ENCODE measurements at regions not wholly inside any gene's neighbourhood (a gene's known extent, or its start where the extent isn't known, plus 50 kb on each side); places are given as distances from the start of the nearest gene placed in this dataset.

DNA sequence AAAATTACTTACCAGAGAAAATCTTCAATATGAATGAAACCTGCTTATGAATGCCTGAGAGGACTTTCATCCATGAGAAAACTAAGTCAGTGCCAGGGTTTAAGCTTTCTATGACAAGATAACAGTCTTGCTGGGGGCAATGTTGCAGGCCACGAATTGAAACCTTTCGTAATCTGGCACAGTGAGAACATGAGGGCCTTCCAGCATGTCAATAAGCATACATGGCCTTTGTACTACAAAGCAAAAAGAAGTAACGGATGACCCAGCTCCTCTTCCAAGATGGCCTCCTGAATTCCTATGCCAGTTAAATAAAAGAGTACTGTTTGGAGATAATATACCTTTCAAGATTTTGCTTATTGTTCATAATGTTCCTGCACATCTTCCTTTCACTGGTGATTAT lies 270.6 kb upstream of the PHF14 start:
- DNase-seq, result no peak
- intact Hi-C loops (cut with DNase I), result no loop called here

DNA sequence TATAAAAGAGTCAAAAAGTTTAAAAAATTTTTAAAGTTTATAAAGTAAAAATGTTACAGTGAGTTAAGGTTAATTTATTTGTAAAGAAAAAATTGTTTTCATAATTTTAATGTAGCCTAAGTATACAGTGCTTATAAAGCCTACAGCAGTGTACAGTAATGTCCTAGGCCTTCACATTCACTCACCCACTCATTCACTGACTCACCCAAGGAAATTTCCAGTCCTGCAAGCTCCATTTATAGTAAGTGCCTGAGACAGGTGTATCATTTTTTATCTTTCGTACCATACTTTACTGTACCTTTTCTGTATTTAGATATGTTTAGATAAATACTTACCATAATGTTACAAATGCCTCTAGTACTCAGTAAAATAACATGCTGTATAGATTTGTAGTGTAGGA lies 269.7 kb upstream of the PHF14 start:
- DNase-seq, result no peak
- intact Hi-C loops (cut with DNase I), result no loop called here

DNA sequence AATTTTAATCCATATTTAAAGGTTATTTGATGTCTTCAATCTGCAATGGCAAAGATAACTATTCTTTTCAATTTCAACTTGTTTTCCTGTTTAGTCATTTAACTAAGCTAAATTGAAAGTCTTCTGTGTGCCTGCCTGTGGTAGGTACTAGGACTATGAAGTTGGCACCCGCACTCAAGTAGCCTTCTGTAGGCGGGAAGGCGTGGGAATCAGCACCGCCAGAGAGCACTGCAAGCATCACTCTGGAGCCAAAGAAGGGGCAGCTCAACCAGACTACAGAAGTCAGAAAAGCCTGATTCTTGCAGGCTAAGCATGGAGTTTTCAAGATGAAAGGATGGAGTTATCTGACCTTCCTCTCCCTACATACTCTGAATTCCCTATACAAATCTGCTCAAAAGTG lies 269.0 kb upstream of the PHF14 start:
- DNase-seq, result peak in 5 of 10 donors; percentile 17 to 82 (median 67)
- intact Hi-C loops (cut with DNase I), result no loop called here

DNA sequence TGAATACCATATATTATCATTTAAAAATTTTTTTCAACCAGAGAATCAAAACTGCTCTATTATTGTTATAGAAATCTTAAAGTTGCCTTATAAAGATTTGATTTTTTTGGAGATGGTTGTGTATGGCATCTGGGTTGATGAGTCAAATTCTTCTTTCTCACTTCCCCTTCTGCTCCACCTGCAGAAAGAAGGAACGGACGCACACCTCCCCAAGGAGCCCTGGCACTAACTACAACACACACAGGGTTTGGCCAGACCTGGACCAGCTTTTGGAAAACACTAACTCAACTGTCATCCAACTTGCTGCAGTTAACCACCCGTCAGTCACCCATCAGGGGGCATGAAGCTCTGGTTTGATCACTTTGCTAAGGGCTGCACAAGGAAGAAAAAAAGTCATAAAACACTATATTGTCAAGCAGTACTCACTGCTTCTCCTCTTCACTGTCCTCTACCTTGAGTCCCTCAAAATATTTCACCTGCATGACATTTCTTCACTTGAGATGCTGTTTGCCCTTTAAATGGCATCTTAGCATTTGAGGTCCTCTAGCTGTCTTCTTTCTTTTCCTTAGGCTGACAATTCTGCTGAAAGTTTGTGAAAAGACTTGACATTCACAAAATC lies 266.7 kb upstream of the PHF14 start:
- intact Hi-C loops (cut with DNase I), result no loop called here
- no peak for DNase-seq

DNA sequence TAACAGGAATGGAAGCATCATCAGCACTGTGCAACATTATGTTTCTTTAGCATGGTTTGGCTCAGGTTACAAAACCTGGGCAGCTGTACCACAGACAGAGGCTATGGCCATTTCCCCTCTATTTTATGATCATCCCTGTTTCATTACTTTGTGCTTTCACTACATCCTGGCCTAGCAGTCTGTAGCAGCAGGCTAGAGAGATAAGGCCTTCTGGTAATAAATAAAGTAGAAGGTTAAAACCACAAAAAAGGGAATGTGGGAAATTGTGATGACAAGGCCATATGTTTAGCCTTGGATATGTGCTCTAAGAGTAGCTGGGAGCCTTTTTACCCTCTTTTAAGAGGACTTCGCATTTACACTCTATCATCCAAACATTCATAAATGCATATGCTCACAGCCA lies 266.2 kb upstream of the PHF14 start:
- intact Hi-C loops (cut with DNase I), result no loop called here
- DNase-seq, result no peak

DNA sequence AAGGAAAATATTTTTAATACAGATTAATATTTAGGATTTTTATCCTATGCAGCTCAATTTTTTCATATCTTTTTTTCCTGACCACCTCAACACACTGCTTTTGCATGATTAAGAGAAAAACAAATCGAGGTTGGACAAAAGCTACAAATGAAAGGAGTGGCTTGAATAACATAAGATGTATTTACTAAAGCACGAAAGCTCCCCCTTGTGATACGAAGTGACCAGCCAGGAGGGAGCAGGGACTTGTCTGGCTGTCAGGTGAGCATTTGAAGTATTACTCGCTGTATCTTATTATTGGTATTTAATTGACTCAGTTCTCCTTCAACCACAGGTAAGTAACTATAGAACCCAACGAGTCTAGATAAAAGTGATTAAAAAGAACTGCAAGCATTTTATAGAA lies 265.2 kb upstream of the PHF14 start:
- no peak for DNase-seq

GRCh38 chr7:10718768-10719167 lies 254.9 kb upstream of the PHF14 start:
- intact Hi-C loops (cut with DNase I), result no loop called here
- no peak for DNase-seq

More for the DNA sequence above, 265.2 kb upstream of the PHF14 start:
- intact Hi-C loops (cut with DNase I), result no loop called here

GRCh38 chr7:10720042-10720441 lies 253.6 kb upstream of the PHF14 start:
- intact Hi-C loops (cut with DNase I), result no loop called here
- no peak for DNase-seq

- DNase-seq, result no peak
- intact Hi-C loops (cut with DNase I), result no loop called here
Measured at GRCh38 chr7:10721289-10721688, 252.4 kb upstream of the PHF14 start.

DNA sequence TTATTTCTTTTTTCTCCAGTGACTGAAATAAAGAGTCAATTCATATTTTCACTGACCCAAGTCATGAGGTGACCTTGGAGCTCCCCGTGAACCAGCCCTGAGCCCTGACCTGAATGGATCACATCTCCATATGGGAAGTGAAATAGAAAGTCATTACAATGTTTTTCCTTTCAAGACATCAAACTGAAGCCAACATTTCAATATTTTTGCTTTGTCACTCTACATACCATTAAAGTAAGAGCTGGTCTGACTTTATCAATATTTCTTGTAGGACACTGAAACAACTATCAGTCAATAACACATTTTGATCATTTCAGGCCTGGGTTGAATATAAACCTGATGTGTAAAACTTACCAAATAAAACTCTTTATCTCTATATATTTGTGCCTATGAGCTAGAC lies 249.8 kb upstream of the PHF14 start:
- DNase-seq, result peak in 1 of 10 donors; percentile 42
- intact Hi-C loops (cut with DNase I), result no loop called here

DNA sequence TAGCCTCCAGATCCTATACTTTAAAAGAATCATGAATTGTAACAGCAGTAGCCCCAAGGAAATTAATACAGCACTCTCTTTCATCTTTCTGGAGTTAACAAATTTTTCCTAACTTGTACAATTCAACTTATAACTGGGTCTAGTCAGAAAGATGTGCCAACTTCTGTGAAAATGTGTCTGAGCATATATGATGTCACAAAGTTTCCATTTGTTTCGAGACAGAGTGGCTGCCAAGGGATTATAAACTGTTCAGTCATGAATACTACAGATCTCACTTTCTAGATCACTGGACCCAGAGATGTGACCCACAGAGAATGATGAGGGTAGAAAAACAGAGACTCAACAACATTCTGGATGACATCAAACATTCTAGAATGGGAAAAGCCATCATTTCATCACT lies 249.2 kb upstream of the PHF14 start:
- intact Hi-C loops (cut with DNase I), result no loop called here
- no peak for DNase-seq

- DNase-seq, result peak in 1 of 10 donors; percentile 71
- intact Hi-C loops (cut with DNase I), result no loop called here
Measured at GRCh38 chr7:10727636-10728035, 246.0 kb upstream of the PHF14 start.

GRCh38 chr7:10731253-10731773 lies 242.4 kb upstream of the PHF14 start:
- intact Hi-C loops (cut with DNase I), result no loop called here
- no peak for DNase-seq

DNA sequence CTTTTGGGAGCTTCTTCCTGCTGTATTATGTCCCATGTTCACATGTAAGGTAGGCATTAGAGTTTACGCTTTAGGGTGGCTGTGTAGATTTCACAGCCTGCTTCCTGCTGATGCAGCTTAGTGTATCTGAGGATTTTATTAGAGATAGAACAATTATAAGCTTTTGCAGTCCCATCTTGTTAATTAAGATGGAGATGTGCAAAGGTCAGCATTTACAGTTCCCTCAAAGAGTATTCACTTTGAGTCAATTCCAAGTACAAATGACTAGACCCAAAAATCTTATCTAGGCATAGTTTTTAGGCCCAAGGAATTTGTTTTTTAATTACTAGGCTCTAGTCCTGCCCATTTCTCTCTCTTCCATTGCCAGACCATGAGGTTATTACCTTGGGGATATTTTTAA lies 239.9 kb upstream of the PHF14 start:
- intact Hi-C loops (cut with DNase I), result no loop called here
- no peak for DNase-seq

DNA sequence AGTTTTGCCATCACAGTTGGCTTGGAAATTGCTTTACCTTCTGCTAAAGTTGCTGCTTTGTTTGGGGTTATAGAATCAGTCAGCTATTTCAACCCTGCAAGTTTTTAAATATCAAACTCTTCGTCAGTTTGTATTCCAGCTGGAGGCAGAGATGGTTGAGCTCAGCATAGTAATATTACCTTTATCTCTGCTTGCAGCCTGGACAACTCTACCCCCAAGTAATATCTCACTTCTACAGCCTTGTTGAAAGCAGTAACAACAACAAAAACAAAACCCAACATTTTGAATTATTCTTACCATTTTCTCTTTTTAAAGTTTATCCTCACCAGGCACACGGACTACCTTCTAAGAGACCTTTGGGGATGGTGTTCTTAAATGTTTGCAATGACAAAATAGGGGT lies 239.1 kb upstream of the PHF14 start:
- intact Hi-C loops (cut with DNase I), result no loop called here
- no peak for DNase-seq

- DNase-seq, result no peak
- intact Hi-C loops (cut with DNase I), result no loop called here
Measured at GRCh38 chr7:10739401-10739800, 234.3 kb upstream of the PHF14 start.

GRCh38 chr7:10740805-10741204 lies 232.9 kb upstream of the PHF14 start:
- no peak for DNase-seq
- intact Hi-C loops (cut with DNase I), result no loop called here

GRCh38 chr7:10756981-10757380 lies 216.7 kb upstream of the PHF14 start:
- intact Hi-C loops (cut with DNase I), result no loop called here
- no peak for DNase-seq

GRCh38 chr7:10759120-10759519 lies 214.6 kb upstream of the PHF14 start:
- intact Hi-C loops (cut with DNase I), result no loop called here
- no peak for DNase-seq

GRCh38 chr7:10767771-10768170 lies 205.9 kb upstream of the PHF14 start:
- intact Hi-C loops (cut with DNase I), result no loop called here
- DNase-seq, result no peak

GRCh38 chr7:10770176-10770575 lies 203.5 kb upstream of the PHF14 start:
- intact Hi-C loops (cut with DNase I), result no loop called here
- no peak for DNase-seq

GRCh38 chr7:10773430-10773829 lies 200.2 kb upstream of the PHF14 start:
- DNase-seq, result no peak
- intact Hi-C loops (cut with DNase I), result no loop called here
